ENCODE measurements at regions not wholly inside any gene's neighbourhood (a gene's known extent, or its start where the extent isn't known, plus 50 kb on each side); places are given as distances from the start of the nearest gene placed in this dataset.

GRCh38 chr10:130878131-130878530, 433.4 kb downstream of the TCERG1L start:
- H3K27me3 ChIP-seq (replicated peaks; ENCODE audit: control insufficient read depth, insufficient read depth, low read length, poor library complexity, severe bottlenecking) = no peaks in the 10 kb centered on the region
- no peaks in the 10 kb centered on the region for H3K4me1 ChIP-seq (ENCODE audit: control insufficient read depth, insufficient read depth, low read length, poor library complexity, severe bottlenecking)
- no peak overlapping the region for H3K27ac ChIP-seq (ENCODE audit: insufficient read depth, low read length, poor library complexity, severe bottlenecking)
- H3K9me3 ChIP-seq (ENCODE audit: control insufficient read depth, low read length) = no peaks in the 10 kb centered on the region
- H3K4me3 ChIP-seq (ENCODE audit: insufficient read depth, low read depth, low read length, poor library complexity, severe bottlenecking) = no peak overlapping the region
- no peaks in the 10 kb centered on the region for H3K36me3 ChIP-seq (ENCODE audit: control insufficient read depth, insufficient read depth, low read length)
- no peak for DNase-seq

- H3K4me1 ChIP-seq (ENCODE audit: control insufficient read depth, insufficient read depth, low read length, poor library complexity, severe bottlenecking) = no peaks in the 10 kb centered on the region
- DNase-seq = no peak
- H3K4me3 ChIP-seq (ENCODE audit: insufficient read depth, low read depth, low read length, poor library complexity, severe bottlenecking) = no peak overlapping the region
- H3K27me3 ChIP-seq (replicated peaks; ENCODE audit: control insufficient read depth, insufficient read depth, low read length, poor library complexity, severe bottlenecking) = no peaks in the 10 kb centered on the region
- H3K27ac ChIP-seq (ENCODE audit: insufficient read depth, low read length, poor library complexity, severe bottlenecking) = no peak overlapping the region
- no peaks in the 10 kb centered on the region for H3K36me3 ChIP-seq (ENCODE audit: control insufficient read depth, insufficient read depth, low read length)
- H3K9me3 ChIP-seq (ENCODE audit: control insufficient read depth, low read length) = no peaks in the 10 kb centered on the region
These were observed 428.6 kb downstream of the TCERG1L start for GRCh38 chr10:130882906-130883305.

- Histone ChIP-seq H3K9me3 (ENCODE audit: control insufficient read depth, low read length) (no peaks in the 10 kb centered on the region), H3K36me3 (ENCODE audit: control insufficient read depth, insufficient read depth, low read length) (no peaks in the 10 kb centered on the region), H3K27ac (ENCODE audit: insufficient read depth, low read length, poor library complexity, severe bottlenecking) (no peak overlapping the region), H3K27me3 (replicated peaks; ENCODE audit: control insufficient read depth, insufficient read depth, low read length, poor library complexity, severe bottlenecking) (no peaks in the 10 kb centered on the region), H3K4me3 (ENCODE audit: insufficient read depth, low read depth, low read length, poor library complexity, severe bottlenecking) (no peak overlapping the region), H3K4me1 (ENCODE audit: control insufficient read depth, insufficient read depth, low read length, poor library complexity, severe bottlenecking) (no peaks in the 10 kb centered on the region)
- no peak for DNase-seq
These were observed 427.1 kb downstream of the TCERG1L start for GRCh38 chr10:130884456-130884855.

- H3K27me3 ChIP-seq (replicated peaks; ENCODE audit: control insufficient read depth, insufficient read depth, low read length, poor library complexity, severe bottlenecking) = no peaks in the 10 kb centered on the region
- no peaks in the 10 kb centered on the region for H3K36me3 ChIP-seq (ENCODE audit: control insufficient read depth, insufficient read depth, low read length)
- H3K4me1 ChIP-seq (ENCODE audit: control insufficient read depth, insufficient read depth, low read length, poor library complexity, severe bottlenecking) = no peaks in the 10 kb centered on the region
- no peak for DNase-seq
- H3K27ac ChIP-seq (ENCODE audit: insufficient read depth, low read length, poor library complexity, severe bottlenecking) = no peak overlapping the region
- no peak overlapping the region for H3K4me3 ChIP-seq (ENCODE audit: insufficient read depth, low read depth, low read length, poor library complexity, severe bottlenecking)
- no peaks in the 10 kb centered on the region for H3K9me3 ChIP-seq (ENCODE audit: control insufficient read depth, low read length)
These were observed 426.4 kb downstream of the TCERG1L start for GRCh38 chr10:130885021-130885655.

GRCh38 chr10:130887170-130887569, 424.4 kb downstream of the TCERG1L start:
- no peaks in the 10 kb centered on the region for H3K36me3 ChIP-seq (ENCODE audit: control insufficient read depth, insufficient read depth, low read length)
- no peaks in the 10 kb centered on the region for H3K4me1 ChIP-seq (ENCODE audit: control insufficient read depth, insufficient read depth, low read length, poor library complexity, severe bottlenecking)
- H3K27me3 ChIP-seq (replicated peaks; ENCODE audit: control insufficient read depth, insufficient read depth, low read length, poor library complexity, severe bottlenecking) = no peaks in the 10 kb centered on the region
- H3K27ac ChIP-seq (ENCODE audit: insufficient read depth, low read length, poor library complexity, severe bottlenecking) = no peak overlapping the region
- H3K4me3 ChIP-seq (ENCODE audit: insufficient read depth, low read depth, low read length, poor library complexity, severe bottlenecking) = no peak overlapping the region
- DNase-seq = no peak
- H3K9me3 ChIP-seq (ENCODE audit: control insufficient read depth, low read length) = no peaks in the 10 kb centered on the region

- Histone ChIP-seq H3K27ac (ENCODE audit: insufficient read depth, low read length, poor library complexity, severe bottlenecking) (no peak overlapping the region), H3K36me3 (ENCODE audit: control insufficient read depth, insufficient read depth, low read length) (no peaks in the 10 kb centered on the region), H3K4me3 (ENCODE audit: insufficient read depth, low read depth, low read length, poor library complexity, severe bottlenecking) (no peak overlapping the region), H3K27me3 (replicated peaks; ENCODE audit: control insufficient read depth, insufficient read depth, low read length, poor library complexity, severe bottlenecking) (no peaks in the 10 kb centered on the region), H3K4me1 (ENCODE audit: control insufficient read depth, insufficient read depth, low read length, poor library complexity, severe bottlenecking) (no peaks in the 10 kb centered on the region), H3K9me3 (ENCODE audit: control insufficient read depth, low read length) (no peaks in the 10 kb centered on the region)
- no peak for DNase-seq
These were observed 423.0 kb downstream of the TCERG1L start for GRCh38 chr10:130888493-130888892.

- no peak for DNase-seq
These were observed 422.3 kb downstream of the TCERG1L start for GRCh38 chr10:130889240-130889639.

GRCh38 chr10:130889780-130890179, 421.7 kb downstream of the TCERG1L start:
- Histone ChIP-seq H3K27me3 (replicated peaks; ENCODE audit: control insufficient read depth, insufficient read depth, low read length, poor library complexity, severe bottlenecking) (no peaks in the 10 kb centered on the region), H3K36me3 (ENCODE audit: control insufficient read depth, insufficient read depth, low read length) (no peaks in the 10 kb centered on the region), H3K4me3 (ENCODE audit: insufficient read depth, low read depth, low read length, poor library complexity, severe bottlenecking) (no peak overlapping the region), H3K4me1 (ENCODE audit: control insufficient read depth, insufficient read depth, low read length, poor library complexity, severe bottlenecking) (no peaks in the 10 kb centered on the region), H3K9me3 (ENCODE audit: control insufficient read depth, low read length) (no peaks in the 10 kb centered on the region), H3K27ac (ENCODE audit: insufficient read depth, low read length, poor library complexity, severe bottlenecking) (no peak overlapping the region)
- DNase-seq = no peak

More at GRCh38 chr10:130889240-130889639, 422.3 kb downstream of the TCERG1L start:
- Histone ChIP-seq H3K27me3 (replicated peaks; ENCODE audit: control insufficient read depth, insufficient read depth, low read length, poor library complexity, severe bottlenecking) (no peaks in the 10 kb centered on the region), H3K27ac (ENCODE audit: insufficient read depth, low read length, poor library complexity, severe bottlenecking) (no peak overlapping the region), H3K4me1 (ENCODE audit: control insufficient read depth, insufficient read depth, low read length, poor library complexity, severe bottlenecking) (no peaks in the 10 kb centered on the region), H3K4me3 (ENCODE audit: insufficient read depth, low read depth, low read length, poor library complexity, severe bottlenecking) (no peak overlapping the region), H3K36me3 (ENCODE audit: control insufficient read depth, insufficient read depth, low read length) (no peaks in the 10 kb centered on the region), H3K9me3 (ENCODE audit: control insufficient read depth, low read length) (no peaks in the 10 kb centered on the region)

- H3K9me3 ChIP-seq (ENCODE audit: control insufficient read depth, low read length) = no peaks in the 10 kb centered on the region
These were observed 420.5 kb downstream of the TCERG1L start for GRCh38 chr10:130891066-130891465.

GRCh38 chr10:130894471-130894870, 417.1 kb downstream of the TCERG1L start:
- no peak for DNase-seq
- Histone ChIP-seq H3K27ac (ENCODE audit: insufficient read depth, low read length, poor library complexity, severe bottlenecking) (no peak overlapping the region), H3K9me3 (ENCODE audit: control insufficient read depth, low read length) (no peaks in the 10 kb centered on the region), H3K4me1 (ENCODE audit: control insufficient read depth, insufficient read depth, low read length, poor library complexity, severe bottlenecking) (no peaks in the 10 kb centered on the region), H3K27me3 (replicated peaks; ENCODE audit: control insufficient read depth, insufficient read depth, low read length, poor library complexity, severe bottlenecking) (no peaks in the 10 kb centered on the region), H3K36me3 (ENCODE audit: control insufficient read depth, insufficient read depth, low read length) (no peaks in the 10 kb centered on the region), H3K4me3 (ENCODE audit: insufficient read depth, low read depth, low read length, poor library complexity, severe bottlenecking) (no peak overlapping the region)

More at GRCh38 chr10:130891066-130891465, 420.5 kb downstream of the TCERG1L start:
- Histone ChIP-seq H3K4me3 (ENCODE audit: insufficient read depth, low read depth, low read length, poor library complexity, severe bottlenecking) (no peak overlapping the region), H3K27ac (ENCODE audit: insufficient read depth, low read length, poor library complexity, severe bottlenecking) (no peak overlapping the region), H3K4me1 (ENCODE audit: control insufficient read depth, insufficient read depth, low read length, poor library complexity, severe bottlenecking) (no peaks in the 10 kb centered on the region), H3K36me3 (ENCODE audit: control insufficient read depth, insufficient read depth, low read length) (no peaks in the 10 kb centered on the region), H3K27me3 (replicated peaks; ENCODE audit: control insufficient read depth, insufficient read depth, low read length, poor library complexity, severe bottlenecking) (no peaks in the 10 kb centered on the region)
- DNase-seq = no peak

Data from effector memory CD4-positive, alpha-beta T cell (primary cell).